SH-SY5Y (cell line): ENCODE measurements at regions not wholly inside any gene's neighbourhood (a gene's known extent, or its start where the extent isn't known, plus 50 kb on each side); places are given as distances from the start of the nearest gene placed in this dataset.

Source experiments
- GATA2 ChIP-seq: IDR thresholded peaks from 2 replicates; pipeline ENCODE4 v1.6.1; 2011; ENCODE audit warnings: mild to moderate bottlenecking, low read depth, low read length
- GATA3 ChIP-seq: IDR thresholded peaks from 2 replicates; pipeline ENCODE4 v1.6.1; 2011; ENCODE audit warnings: low read depth, mild to moderate bottlenecking, low read length, moderate library complexity

DNA sequence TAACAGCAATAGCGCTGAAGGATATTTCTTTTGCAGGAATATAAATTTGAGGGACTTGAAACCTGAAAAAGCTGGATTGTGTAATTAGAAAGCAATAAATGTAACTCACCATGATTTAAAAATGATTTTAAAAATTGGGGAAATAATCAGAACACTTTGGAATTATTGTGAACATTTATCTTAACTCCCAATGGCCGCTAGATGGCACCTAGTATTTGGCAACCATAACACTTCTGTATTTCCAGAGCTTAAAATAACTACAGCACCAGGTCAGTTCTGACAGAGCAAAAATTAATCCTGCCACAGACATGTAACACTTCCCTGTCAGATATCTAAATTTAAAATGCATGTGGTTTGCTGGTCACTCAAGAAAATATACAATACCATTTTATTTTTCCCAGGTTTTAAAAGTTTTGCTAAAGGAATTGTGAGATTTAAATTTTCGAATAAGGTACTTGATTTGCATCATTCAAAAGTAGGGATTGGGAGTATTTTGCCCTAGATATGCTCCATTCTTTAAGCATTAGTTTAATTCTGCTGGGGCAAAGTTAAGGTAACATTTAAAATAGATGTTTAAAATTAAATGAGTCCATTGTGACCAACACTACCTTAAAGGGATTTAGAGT, 144.5 kb downstream of the PPP1R3A start:
- TF ChIP-seq GATA2 = no peak
- no peak for TF ChIP-seq GATA3
